H1 (cell line): ENCODE measurements at regions not wholly inside any gene's neighbourhood (a gene's known extent, or its start where the extent isn't known, plus 50 kb on each side); places are given as distances from the start of the nearest gene placed in this dataset.

Experiments
- CTCF ChIA-PET: fragments of 300-600 bp; sonication (Branson Sonifier 250); formaldehyde crosslinking; loops from one replicate; lab custom pipeline; 2021; ENCODE audit not compliant: partially characterized antibody; lab: Charles Lee
- POLR2A ChIA-PET: fragments of 300-600 bp; sonication (Branson Sonifier 250); formaldehyde crosslinking; loops from one replicate; lab custom pipeline; 2021; ENCODE audit warnings: inconsistent platforms; ENCODE audit not compliant: partially characterized antibody; lab: Charles Lee
- DNase-seq, 2 experiments: peaks; one replicate each; pipeline versions ENCODE4 v3.0.0 to v3.0.0-alpha.2; 2010 to 2022; ENCODE audit warnings: low spot score in 2 of 2, low read depth in 1 of 2, mixed read lengths in 1 of 2
- FAIRE-seq: peaks from 2 replicates; lab custom pipeline; 2011; peaks lifted over from hg19 to GRCh38; lab: Jason Lieb, UNC
- H2AFZ ChIP-seq: 2 replicates; pipeline ENCODE4 v1.8.1; 2012; ENCODE audit warnings: low read length, inconsistent platforms
- H2AK5ac ChIP-seq: 2 replicates; pipeline ENCODE4 v1.6.1; 2013; ENCODE audit warnings: low read depth, low read length
- H2BK120ac ChIP-seq: replicated peaks from 2 replicates; pipeline ENCODE3; 2013; ENCODE audit warnings: low read depth, low read length, inconsistent platforms
- H2BK12ac ChIP-seq: 2 replicates; pipeline ENCODE4 v1.6.1; 2013; ENCODE audit warnings: low read depth, low read length
- H2BK15ac ChIP-seq: 2 replicates; pipeline ENCODE4 v1.6.1; 2013; ENCODE audit warnings: low read length
- H2BK20ac ChIP-seq: 2 replicates; pipeline ENCODE4 v1.6.1; 2013; ENCODE audit warnings: low read length
- H2BK5ac ChIP-seq: 2 replicates; pipeline ENCODE4 v1.6.1; 2013; ENCODE audit warnings: low read depth, low read length
- H3K14ac ChIP-seq: 2 replicates; pipeline ENCODE4 v1.6.1; 2013; ENCODE audit warnings: inconsistent platforms; ENCODE audit not compliant: insufficient read length
- H3K18ac ChIP-seq: 2 replicates; pipeline ENCODE4 v1.6.1; 2013; ENCODE audit warnings: low read length; ENCODE audit errors: extremely low read depth
- H3K23ac ChIP-seq: 2 replicates; pipeline ENCODE4 v1.6.1; 2013; ENCODE audit warnings: inconsistent platforms; ENCODE audit not compliant: insufficient read length
- H3K23me2 ChIP-seq: 2 replicates; pipeline ENCODE4 v1.6.1; 2013; ENCODE audit warnings: low read depth, low read length
- H3K27ac ChIP-seq: 2 replicates; pipeline ENCODE4 v1.6.1; 2011; ENCODE audit warnings: low read depth, low read length, inconsistent platforms
- H3K27me3 ChIP-seq, 4 experiments: replicated peaks in 1 of 4; 1 replicate in 1 of 4; 2 replicates in 3 of 4; pipeline versions ENCODE4 v1.6.1 to v1.8.1; 2011 to 2013; ENCODE audit warnings: low read length in 3 of 4, mild to moderate bottlenecking in 3 of 4, inconsistent platforms in 2 of 4, mixed read lengths in 2 of 4, moderate library complexity in 1 of 4; ENCODE audit not compliant: control insufficient read depth in 3 of 4, insufficient read depth in 3 of 4; ENCODE audit errors: extremely low read depth in 1 of 4
- H3K36me3 ChIP-seq, 4 experiments: 2 replicates each; pipeline versions ENCODE4 v1.6.1 to v1.8.1; 2011 to 2013; ENCODE audit warnings: mild to moderate bottlenecking in 4 of 4, low read length in 3 of 4, moderate library complexity in 2 of 4, control low read depth in 1 of 4, inconsistent platforms in 1 of 4; ENCODE audit not compliant: insufficient read depth in 4 of 4, control insufficient read depth in 2 of 4
- H3K4ac ChIP-seq: replicated peaks from 2 replicates; pipeline ENCODE3; 2013; ENCODE audit warnings: low read length, low read depth, mixed read lengths, inconsistent platforms; ENCODE audit not compliant: insufficient read length
- H3K4me1 ChIP-seq, 4 experiments: replicated peaks in 1 of 4; 1 replicate in 1 of 4; 2 replicates in 3 of 4; pipeline versions ENCODE4 v1.6.1 to v1.8.1; 2011 to 2013; ENCODE audit warnings: low read length in 3 of 4, inconsistent platforms in 2 of 4, mixed read lengths in 1 of 4; ENCODE audit not compliant: insufficient read depth in 4 of 4, control insufficient read depth in 3 of 4
- H3K4me2 ChIP-seq, 2 experiments: 2 replicates each; pipeline versions ENCODE4 v1.6.1 to v1.8.1; 2011 to 2013; ENCODE audit warnings: low read depth in 2 of 2, low read length in 2 of 2, control low read depth in 1 of 2, inconsistent platforms in 1 of 2, mild to moderate bottlenecking in 1 of 2; ENCODE audit not compliant: insufficient read depth in 1 of 2
- H3K4me3 ChIP-seq, 4 experiments: fragments of 200-600, 300-600 bp in 1 of 4; sonication (generic), shearing (Covaris generic), sonication (Bioruptor Twin) in 1 of 4; 2 replicates each; pipeline versions ENCODE4 v1.5.1 to v1.8.1; 2011 to 2016; ENCODE audit warnings: low read length in 4 of 4, low read depth in 3 of 4, control low read depth in 2 of 4, inconsistent platforms in 2 of 4, mild to moderate bottlenecking in 2 of 4, mixed read lengths in 1 of 4, moderate library complexity in 1 of 4; ENCODE audit not compliant: insufficient read depth in 2 of 4; ENCODE audit errors: extremely low read depth in 1 of 4
- H3K56ac ChIP-seq: replicated peaks from 2 replicates; pipeline ENCODE3; 2013; ENCODE audit warnings: low read depth, mild to moderate bottlenecking, mixed read lengths, low read length, inconsistent platforms; ENCODE audit not compliant: insufficient read length
- H3K79me1 ChIP-seq: 2 replicates; pipeline ENCODE4 v1.6.1; 2013; ENCODE audit warnings: low read depth, low read length, control low read depth
- H3K79me2 ChIP-seq, 2 experiments: 2 replicates each; pipeline versions ENCODE4 v1.6.1 to v1.8.1; 2012 to 2013; ENCODE audit warnings: low read length in 2 of 2, mild to moderate bottlenecking in 2 of 2, inconsistent platforms in 1 of 2; ENCODE audit not compliant: insufficient read depth in 2 of 2, control insufficient read depth in 1 of 2
- H3K9ac ChIP-seq, 4 experiments: replicated peaks in 1 of 4; 1 replicate in 1 of 4; 2 replicates in 3 of 4; pipeline versions ENCODE4 v1.6.1 to v1.8.1; 2011 to 2013; ENCODE audit warnings: low read depth in 3 of 4, low read length in 3 of 4, control low read depth in 2 of 4, mild to moderate bottlenecking in 2 of 4, moderate library complexity in 2 of 4, inconsistent platforms in 1 of 4; ENCODE audit errors: extremely low read depth in 1 of 4
- H3K9me3 ChIP-seq, 2 experiments: 2 replicates each; pipeline versions ENCODE4 v1.6.1 to v1.8.1; 2012 to 2013; ENCODE audit warnings: mild to moderate bottlenecking in 2 of 2, moderate library complexity in 2 of 2, control low read depth in 1 of 2, inconsistent platforms in 1 of 2, low read depth in 1 of 2, low read length in 1 of 2, mixed read lengths in 1 of 2; ENCODE audit not compliant: insufficient read depth in 2 of 2
- H4K20me1 ChIP-seq, 2 experiments: replicated peaks in 1 of 2; 2 replicates each; pipeline versions ENCODE3 to v1.8.1; 2011 to 2013; ENCODE audit warnings: inconsistent platforms in 2 of 2, low read length in 2 of 2, mild to moderate bottlenecking in 1 of 2; ENCODE audit not compliant: insufficient read depth in 2 of 2, control insufficient read depth in 1 of 2
- H4K5ac ChIP-seq: 2 replicates; pipeline ENCODE4 v1.6.1; 2013; ENCODE audit warnings: low read length, low read depth, mixed read lengths, inconsistent platforms; ENCODE audit not compliant: insufficient read length
- H4K8ac ChIP-seq: 2 replicates; pipeline ENCODE4 v1.8.0; 2013; ENCODE audit warnings: mild to moderate bottlenecking, moderate library complexity, low read length, inconsistent platforms; ENCODE audit not compliant: insufficient read depth; ENCODE audit errors: extremely low read depth
- H4K91ac ChIP-seq: replicated peaks from 2 replicates; pipeline ENCODE3; 2013; ENCODE audit warnings: low read length, mixed read lengths, inconsistent platforms; ENCODE audit not compliant: insufficient read length
- EP300 ChIP-seq, 2 experiments: IDR thresholded peaks; 1 replicate in 1 of 2; 2 replicates in 1 of 2; pipeline ENCODE4 v1.6.1; 2011 to 2012; ENCODE audit warnings: low read depth in 2 of 2, low read length in 2 of 2, mild to moderate bottlenecking in 2 of 2, borderline replicate concordance in 1 of 2, inconsistent platforms in 1 of 2, moderate library complexity in 1 of 2
- WGBS, 2 experiments: shearing (Covaris generic) in 1 of 2; methylation state at CpG; one replicate each; pipeline versions ENCODE4 v1.1.6 to v1.1.7; 2013 to 2015; ENCODE audit warnings: low lambda C conversion rate in 2 of 2, mixed read lengths in 2 of 2, inconsistent platforms in 1 of 2, low coverage in 1 of 2, missing lambda C conversion rate in 1 of 2; ENCODE audit not compliant: insufficient replicate concordance in 2 of 2, insufficient coverage in 1 of 2, insufficient read length in 1 of 2; ENCODE audit errors: extremely low coverage in 1 of 2, missing lambda C conversion rate in 1 of 2; 5-methylcytosine and 5-hydroxymethylcytosine counted together

GRCh38 chr5:56447232-56447631, 214.1 kb upstream of the ANKRD55 start:
- H4K8ac ChIP-seq, result no peak overlapping the region
- 91% methylated on average over 4 of the region's 4 CpGs; no CpG with 5 or more reads in 1 of the 2 experiments for WGBS, 2 experiments
- H2AK5ac ChIP-seq, result no peak overlapping the region
- H3K27ac ChIP-seq, result no peak overlapping the region
- H3K56ac ChIP-seq, result no peak overlapping the region
- H4K91ac ChIP-seq, result no peak overlapping the region
- H3K36me3 ChIP-seq, result no peaks in the 10 kb centered on the region
- no peak overlapping the region for H3K9ac ChIP-seq
- 0 out of 2 replicates have a peak overlapping the region, but pooled peaks have one; percentile 3 for H2AFZ ChIP-seq
- no peak overlapping the region for H2BK12ac ChIP-seq
- H3K23ac ChIP-seq, result no peak overlapping the region
- no peaks in the 10 kb centered on the region for H3K79me1 ChIP-seq
- FAIRE-seq, result no peak
- no peaks in the 10 kb centered on the region for H3K79me2 ChIP-seq
- H2BK20ac ChIP-seq, result no peak overlapping the region
- no peak overlapping the region for H3K4ac ChIP-seq
- H4K5ac ChIP-seq, result no peak overlapping the region
- no peak overlapping the region for H3K18ac ChIP-seq
- H3K9me3 ChIP-seq, result no peaks in the 10 kb centered on the region
- no peaks in the 10 kb centered on the region for H3K4me1 ChIP-seq
- H3K4me2 ChIP-seq, result no peak overlapping the region
- no peak overlapping the region for H2BK15ac ChIP-seq
- no peak overlapping the region for H2BK120ac ChIP-seq
- ChIA-PET CTCF (no interaction called here), POLR2A (interaction anchor here (0.9 kb wide), 1 partner anchor 11 kb away, joined by 5 read pairs; no protein-coding TSS in a partner anchor)
- H3K4me3 ChIP-seq, result no peak overlapping the region
- H3K27me3 ChIP-seq, result no peaks in the 10 kb centered on the region
- H4K20me1 ChIP-seq, result no peaks in the 10 kb centered on the region
- no peaks in the 10 kb centered on the region for H3K23me2 ChIP-seq
- DNase-seq, result no peak
- no peak overlapping the region for H3K14ac ChIP-seq
- H2BK5ac ChIP-seq, result no peak overlapping the region
- no peak for TF ChIP-seq EP300 (IDR thresholded peaks at IDR 0.05; ENCODE audit: borderline replicate concordance in 1 of 2, low read depth in 2 of 2, low read length in 2 of 2)
